CD4-positive, alpha-beta T cell treated with Interleukin-17A for 1 hour (primary cell): ENCODE measurements at regions not wholly inside any gene's neighbourhood (a gene's known extent, or its start where the extent isn't known, plus 50 kb on each side); places are given as distances from the start of the nearest gene placed in this dataset.

Experiments
- DNase-seq: peaks from one replicate; pipeline ENCODE4 v3.0.0-alpha.2; 2020

DNA sequence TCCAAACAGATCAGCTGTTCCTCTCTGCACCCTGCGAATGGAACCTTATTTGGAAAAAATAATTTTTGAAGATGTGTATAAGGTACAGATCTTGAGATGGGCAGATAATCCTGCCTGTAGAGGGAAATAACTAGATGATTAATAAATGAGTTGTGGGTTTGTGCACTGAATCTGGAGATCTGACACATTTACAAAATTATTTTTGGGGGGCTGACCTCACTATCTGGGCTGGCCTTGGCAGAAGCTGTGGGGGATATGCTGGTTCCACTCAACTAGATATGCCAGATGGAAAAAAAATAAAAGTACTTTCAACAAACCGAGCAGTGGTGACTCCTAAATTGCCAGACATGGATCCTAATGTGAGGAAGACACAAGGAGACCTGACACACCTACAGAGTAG is 552.2 kb upstream of the AMELY start:
- DNase-seq: no peak

DNA sequence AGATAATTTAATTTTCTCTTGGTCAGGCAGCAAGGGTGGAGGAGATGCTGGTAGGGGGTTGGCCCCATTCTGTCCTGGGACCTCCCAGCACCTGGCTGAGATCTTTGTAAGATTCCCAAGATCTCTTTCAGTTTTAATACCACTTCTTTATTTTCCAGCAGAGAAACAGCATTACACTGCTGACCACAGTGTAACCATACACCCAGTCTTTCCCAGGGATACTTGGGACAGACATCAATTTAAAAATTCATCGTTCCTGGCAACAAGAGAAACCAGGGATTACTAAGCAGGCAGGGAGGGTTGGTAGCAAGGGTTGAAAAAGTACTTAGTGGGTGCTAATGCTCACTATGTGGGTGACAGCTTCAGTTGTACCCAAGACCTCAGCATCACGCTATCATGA is 551.6 kb upstream of the AMELY start:
- DNase-seq: no peak

DNA sequence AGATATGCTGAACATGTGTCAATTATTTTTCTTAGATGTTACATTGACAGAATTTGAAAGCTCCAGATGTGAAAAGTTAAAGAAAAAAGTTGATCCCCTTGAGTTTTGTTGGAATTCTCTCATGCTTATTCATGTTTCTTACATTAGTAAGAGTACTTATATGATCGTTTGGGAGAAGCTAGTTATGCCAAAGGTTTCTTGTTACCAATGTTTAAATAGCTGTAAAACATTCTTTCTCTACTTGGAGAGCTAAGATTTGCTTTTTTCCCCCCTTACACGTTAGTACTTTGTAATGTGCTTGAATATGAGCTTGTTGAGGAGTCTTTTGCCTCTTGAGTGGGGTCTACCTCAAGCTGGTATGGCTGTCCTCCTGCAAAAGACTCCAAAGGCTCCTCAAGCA is 551.1 kb upstream of the AMELY start:
- DNase-seq: no peak

DNA sequence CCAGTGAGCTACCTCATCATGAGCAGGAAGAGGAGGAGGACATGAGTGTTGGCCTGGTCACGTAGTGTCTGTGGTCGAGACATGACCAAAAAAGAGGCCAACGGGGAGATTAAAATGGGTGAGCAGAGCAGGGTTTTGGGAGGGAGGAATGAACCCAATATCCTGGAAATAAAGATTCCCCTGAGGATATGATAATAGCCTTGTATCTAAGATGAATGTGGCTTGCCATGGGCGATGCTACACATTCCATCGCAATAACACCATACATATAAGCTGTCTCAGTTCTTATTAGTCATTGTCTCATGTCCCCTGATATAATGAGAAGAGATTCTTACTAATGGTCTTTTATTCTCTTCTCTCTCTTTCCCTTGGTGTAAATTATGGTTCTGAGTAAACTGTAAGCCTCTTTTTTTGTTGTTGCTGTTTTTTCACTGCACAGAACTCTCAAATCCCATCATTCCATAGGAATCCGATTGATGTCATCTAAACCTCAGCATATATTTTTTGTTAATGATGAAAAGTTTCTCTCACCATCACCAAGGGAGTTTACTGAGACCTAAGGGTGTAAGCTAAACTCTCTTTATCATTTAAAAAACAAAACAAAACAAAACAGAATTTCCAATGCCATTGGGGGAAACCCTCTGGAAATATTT is 550.4 kb upstream of the AMELY start:
- no peak for DNase-seq

DNA sequence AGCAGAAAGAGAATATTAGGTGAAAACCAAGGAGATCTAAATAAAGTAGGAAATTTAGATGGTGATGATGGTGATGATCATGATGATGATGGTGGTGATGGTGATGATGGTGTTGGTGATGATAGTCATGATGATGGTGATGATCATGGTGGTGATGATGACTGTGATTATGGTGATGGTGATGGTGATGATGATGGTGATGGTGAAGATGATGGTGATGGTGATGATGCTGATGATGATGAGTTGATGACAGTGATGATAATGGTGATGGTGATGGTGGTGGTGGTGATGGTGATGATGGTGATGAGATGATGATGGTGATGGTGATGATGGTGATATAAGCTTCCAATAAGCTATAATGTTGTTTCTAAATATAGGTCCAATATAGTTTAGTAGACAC is 548.2 kb upstream of the AMELY start:
- no peak for DNase-seq

DNA sequence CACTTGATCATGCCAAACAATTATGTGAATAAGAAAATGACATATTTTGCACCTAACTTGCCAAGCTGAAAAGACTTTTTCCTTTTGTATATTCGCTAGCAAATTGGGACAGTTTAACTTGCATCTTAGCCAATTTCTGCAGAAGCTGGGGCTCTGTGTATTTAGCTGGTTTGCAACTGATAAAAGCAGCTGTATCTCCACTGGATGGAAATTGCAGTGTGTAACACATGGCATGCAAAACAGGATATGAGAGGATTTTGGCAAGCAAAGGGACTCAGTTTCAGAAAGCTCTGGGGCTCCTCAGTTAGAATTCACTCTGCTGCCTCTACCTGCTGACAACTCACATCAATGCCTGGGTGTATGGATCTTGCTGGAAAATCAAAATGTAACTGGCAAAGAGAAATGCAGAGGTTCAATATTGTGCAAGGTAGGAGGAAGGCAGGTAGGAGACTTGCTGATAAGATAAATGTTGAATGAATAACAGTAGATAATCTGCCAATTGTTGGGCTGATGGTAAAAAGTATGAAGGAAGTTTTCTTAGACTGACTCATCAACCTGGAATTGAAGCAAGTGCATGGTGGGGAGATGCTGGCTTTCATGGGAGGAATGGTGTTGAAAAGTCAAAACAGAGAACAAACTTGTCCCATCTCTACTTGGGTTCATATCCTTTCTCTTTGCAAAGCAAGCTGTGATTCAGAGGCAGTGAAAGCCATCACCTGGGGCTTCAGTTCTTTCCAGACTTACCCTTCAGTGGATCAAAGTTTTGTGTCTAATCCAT is 546.9 kb upstream of the AMELY start:
- no peak for DNase-seq

DNA sequence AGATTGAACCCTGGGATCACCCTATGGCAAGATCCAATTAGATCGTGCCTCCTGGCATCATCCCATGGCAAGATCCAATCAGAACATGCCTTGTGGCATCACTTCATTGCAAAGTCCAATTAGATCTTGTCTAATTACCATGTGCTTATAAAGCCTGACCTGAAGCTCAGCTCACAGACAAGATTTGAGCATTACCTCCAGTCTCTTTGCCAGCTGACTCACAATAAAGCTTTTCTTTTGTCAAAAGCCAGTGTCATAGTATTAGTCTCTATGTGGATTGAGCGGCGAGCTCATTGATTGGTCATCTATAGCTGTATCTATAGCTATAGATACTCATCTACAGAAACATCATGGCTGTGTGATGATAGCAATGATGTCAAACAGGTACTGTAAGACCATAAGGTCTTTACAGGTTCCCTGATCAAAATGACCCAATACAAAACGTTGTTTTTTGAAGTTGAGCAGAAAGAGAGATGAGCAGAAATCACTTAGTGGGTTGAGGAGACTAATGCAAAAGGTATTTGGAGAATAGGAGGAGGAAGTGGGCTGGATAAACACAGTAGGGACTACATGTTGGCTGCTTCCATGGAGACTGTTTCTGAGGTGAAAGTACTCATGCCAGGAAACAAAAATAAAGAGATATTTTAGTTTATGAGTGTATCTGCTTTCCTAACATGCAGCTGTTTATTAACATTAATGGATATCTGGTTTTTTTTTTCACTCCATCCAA is 545.9 kb upstream of the AMELY start:
- DNase-seq: no peak

DNA sequence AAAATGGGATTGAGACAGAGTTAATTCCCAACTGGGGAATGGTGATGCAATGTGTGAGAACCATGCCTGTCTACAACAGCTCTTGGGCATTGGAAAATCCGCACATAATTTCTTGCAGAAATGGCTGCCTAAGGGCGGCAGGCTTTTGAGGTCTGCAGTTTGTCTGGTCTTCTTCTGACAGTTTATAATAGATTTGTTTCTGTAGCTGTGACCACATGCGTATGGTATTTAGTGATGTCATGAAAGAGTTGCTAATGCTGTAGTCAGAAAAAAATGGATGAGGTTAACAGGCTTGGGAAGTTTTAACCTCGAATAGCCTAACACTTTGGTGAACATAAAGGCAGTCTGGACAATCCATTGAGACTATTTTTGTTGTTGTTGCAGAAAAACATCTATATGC is 544.1 kb upstream of the AMELY start:
- DNase-seq: no peak

DNA sequence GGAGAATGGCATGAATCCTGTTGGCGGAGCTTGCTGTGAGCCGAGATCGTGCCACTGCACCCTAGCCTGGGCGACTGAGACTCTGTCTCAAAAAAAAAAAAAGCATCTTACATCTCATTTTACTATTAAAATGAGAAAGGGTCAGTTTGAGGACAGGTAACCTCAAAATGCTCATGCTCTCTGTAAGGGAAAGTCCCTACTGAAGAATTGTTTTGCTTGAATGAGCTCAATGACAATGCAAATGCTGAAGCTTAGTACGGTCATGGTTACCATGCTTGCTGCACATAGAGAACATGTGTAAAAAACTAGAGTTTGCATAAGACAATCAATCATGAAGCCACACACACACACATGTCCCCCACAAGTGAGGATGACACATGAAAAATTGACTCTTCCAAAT is 541.8 kb upstream of the AMELY start:
- DNase-seq: no peak

DNA sequence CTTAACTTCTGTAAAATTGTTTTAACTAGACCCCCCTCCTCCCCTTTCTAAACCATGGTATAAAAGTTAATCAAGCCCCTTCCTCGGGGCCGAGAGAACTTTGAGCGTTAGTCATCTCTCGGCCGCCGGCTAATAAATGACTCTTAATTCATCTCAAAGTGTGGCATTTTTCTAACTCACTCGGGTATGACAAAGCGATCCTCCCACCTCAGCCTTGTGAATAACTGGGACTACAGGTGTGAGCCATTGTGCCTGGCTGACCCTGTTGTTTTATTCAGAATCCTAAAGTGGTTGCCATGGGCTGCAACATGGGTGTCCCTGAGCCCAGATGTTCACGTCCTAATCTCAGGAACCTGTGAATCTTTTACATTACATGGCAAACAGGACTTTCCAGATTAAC is 540.7 kb upstream of the AMELY start:
- DNase-seq: no peak

DNA sequence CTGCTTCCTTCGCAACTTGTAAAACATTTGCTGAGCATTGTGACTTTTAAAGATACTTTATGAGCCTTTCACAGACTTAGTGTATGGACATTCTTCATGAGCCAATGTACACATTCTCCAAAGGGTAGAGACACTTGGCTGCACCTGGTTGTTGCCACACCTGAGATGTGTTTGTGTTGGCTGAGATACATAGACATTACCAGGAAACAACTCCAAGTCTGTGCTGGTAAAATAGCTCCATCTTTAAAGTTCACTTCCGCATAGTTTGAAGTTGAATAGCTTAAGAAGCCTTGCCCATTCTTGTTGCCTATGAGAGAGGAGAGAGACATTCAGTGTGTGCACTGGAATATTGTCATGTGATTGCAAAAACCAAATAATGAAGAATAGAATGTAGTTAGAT is 538.3 kb upstream of the AMELY start:
- no peak for DNase-seq

DNA sequence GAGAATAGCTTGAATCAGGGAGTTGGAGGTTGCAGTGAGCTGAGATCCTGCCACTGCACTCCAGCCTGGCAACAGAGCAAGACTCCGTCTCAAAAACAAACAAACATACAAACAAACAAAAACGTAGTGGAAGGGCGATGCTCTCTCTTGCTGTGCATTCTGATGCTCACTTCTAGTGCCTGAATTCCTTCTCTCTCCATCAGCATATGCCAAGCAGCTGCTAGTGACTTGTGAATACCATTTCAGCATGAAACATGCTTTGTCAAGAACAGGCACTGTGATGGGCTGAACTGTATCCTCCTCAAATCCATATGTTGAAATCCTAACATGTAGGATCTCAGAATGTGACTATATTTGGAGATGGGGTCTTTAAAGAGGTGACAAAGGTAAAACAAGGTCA is 537.1 kb upstream of the AMELY start:
- DNase-seq: no peak

DNA sequence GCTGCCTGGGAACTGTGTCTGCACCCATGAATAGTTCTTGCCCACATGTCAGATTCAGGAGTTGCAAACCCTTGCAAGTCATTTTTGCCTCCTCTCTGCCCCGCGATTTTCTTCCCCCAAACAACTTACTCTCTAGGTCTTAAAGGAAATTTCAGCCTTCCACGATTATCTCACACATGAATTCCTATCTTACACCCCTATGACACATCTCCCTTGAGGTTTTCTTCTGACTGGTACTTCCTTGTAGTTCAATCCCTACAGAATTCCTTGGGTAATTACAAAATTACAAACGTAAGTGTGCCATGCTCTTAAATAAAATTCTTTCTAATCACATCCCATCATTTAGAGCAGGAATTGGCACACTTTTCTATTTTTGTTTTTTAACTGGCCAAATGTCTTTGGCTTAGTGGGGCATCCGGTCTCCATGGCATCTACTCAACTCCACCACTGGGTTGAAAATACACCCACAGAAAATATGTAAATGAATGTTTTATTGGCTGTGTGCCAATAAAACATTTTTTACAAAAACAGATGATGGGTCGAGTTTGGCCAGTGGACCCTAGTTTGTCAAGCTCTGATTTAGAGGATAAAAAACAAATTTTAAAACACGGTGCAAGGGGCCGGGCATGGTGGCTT is 536.4 kb upstream of the AMELY start:
- DNase-seq: no peak

DNA sequence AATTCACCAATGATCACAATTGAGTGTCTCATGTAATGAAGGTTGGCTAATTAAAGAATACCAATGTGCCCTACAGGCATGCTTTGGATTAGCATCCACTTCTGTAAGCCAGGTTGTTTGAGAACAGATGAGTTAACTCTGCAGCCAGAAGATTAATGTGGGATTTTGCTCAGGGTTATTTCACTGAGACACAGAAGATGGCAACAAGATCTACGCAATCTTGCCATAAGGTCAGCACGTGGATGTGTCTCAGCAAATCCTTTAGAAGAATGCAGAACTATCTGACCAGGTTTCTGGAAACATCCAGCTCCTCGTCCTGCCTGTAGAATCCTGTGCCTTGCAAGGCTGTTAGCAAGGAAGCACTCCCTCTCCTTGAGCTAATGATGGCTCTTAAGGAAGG is 532.6 kb upstream of the AMELY start:
- no peak for DNase-seq

DNA sequence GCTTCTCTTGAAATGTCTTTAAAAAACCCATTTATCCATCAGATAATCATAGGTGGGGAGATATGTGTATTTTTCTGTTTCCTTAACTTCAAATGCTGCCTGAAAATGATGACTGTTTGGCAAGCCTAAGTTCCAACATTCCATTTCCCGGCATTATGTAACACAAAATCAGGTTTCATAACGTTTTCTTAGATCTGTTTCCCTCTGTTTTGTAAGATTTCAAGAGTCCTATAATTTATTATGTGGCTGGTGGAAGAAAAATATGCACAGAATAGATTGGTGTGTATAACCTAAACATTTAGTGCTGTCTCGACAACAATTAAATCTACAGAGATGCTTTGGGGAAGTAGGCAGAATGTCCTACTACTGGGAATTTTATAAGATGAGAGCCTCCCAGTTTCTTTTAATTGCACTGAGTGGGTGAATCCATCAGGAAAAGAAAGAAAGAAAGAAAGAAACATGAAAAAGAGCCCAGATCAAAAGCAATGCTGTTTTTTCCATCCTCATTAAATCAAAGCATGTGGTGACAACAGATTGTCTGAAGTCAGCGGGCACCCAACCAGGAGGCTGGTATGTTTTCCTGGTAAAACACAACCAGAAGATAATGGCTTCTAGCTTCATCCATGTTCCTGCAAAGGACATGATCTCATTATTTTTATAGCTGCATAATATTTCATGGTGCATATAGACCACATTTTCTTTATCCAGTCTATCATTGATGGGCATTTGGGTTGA is 529.4 kb upstream of the AMELY start:
- DNase-seq: no peak

DNA sequence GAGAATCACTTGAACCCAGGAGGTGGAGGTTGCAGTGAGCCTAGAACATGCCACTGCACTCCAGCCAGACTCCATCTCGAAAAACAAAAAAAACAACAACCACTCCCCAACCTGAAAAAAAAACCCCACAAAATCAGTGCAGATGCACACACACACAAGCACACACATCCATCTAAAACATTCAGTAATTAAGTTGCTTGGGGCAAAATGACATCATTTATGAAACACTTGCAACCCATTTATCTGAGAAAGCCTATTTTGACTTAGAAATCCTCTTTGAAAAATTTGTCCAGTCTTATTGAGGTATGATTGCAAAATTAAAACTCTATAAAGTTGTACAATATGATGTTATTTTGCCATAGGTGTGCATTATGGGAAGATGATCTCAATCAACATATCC is 525.5 kb upstream of the AMELY start:
- no peak for DNase-seq

DNA sequence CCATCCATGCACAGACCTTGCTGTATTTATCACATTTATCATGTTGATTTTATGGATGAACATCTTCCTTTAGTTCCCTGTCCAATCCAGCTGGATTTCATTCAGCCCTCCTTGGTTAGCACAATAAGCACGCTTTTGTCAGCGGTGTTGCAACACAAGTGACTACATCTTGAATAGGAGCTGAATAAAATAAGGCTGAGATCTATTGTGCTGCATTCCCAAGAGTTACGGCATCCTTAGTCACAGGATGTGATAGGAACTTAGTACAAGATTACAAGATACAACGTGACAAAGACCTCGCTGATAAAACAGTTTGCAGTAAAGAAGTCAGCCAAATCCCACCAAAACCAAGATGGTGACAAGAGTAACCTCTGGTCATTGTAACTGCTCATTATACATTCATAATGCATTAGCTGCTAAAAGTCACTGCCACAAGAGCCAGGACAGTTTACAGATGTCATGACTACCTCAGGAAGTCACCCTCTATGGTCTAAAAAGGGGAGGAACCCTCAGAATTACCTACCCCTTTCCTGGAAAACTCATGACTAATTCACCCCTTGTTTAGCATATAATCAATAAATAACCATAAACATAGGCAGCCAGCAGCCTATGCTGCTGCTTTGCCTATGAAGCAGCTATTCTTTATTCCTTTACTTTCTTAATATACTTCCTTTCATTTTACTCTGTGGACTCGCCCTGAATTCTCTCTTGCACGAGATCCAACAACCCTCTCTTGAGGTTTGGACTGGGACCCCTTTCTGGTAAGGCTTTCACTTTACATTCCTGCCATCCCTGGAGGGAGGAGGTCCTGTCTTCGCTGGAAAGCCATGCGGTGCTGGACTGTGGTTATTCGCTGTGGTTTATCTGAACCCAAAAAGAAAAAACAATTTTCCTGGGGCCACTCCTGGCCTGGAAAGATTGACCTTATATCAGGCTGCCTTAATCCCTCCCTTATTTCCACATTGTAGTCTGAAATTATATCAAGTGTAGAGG is 522.6 kb upstream of the AMELY start:
- DNase-seq: no peak

DNA sequence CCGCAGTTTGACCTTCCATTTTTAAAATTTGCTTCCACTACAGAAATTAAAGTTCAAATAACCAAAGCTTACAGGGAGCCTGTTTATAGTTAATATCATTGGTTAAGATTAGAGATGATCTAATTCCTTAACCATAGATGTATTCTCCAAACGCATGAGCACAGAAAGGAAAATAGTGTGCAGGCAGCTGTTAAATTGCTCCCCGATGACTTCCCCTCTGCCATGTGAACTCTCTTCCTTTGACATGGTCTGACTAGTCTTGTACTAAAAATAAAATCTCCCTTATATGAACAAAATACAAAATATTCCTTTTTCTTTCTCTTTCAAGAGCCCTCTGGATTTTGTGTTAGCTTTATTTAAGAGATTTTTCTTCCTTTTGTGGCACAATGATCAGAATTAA is 507.6 kb upstream of the AMELY start:
- DNase-seq: no peak

DNA sequence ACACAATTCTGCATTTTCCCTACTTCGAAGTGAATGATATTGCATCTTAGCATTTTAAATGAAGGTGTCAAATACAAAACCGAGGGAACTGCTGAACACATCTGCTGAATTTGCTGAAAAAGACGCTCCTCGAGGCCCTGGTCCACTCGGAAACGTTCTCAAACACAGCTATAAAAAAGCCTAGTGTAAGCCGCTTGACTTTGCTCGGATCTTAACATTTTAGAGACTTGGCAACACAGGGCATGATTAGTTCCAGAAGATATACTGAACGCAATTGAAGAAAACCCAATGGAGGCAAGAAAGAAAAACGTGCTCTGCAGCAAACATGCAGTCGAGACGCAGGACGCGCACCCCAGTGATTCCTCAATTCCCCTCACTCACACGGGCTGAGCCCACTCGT is 506.4 kb upstream of the AMELY start:
- DNase-seq: no peak

DNA sequence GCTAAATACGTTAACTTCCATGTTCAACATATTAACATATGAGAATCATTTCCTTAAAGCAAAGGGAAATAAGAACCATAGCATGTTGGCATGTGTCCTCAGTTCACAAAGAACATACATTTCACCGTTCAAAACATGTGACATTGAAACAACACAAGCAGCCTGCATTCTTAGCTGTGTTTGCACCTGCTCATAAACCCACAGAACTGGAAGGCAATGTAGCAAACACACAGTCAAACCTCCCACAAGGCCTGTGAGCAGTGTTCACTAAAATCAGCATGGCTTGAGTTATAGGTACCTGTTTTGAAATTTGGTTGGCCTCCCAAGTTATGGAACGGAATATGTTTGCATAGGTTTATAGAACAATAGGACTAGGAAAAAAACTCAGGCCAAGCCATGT is 504.9 kb upstream of the AMELY start:
- DNase-seq: no peak

DNA sequence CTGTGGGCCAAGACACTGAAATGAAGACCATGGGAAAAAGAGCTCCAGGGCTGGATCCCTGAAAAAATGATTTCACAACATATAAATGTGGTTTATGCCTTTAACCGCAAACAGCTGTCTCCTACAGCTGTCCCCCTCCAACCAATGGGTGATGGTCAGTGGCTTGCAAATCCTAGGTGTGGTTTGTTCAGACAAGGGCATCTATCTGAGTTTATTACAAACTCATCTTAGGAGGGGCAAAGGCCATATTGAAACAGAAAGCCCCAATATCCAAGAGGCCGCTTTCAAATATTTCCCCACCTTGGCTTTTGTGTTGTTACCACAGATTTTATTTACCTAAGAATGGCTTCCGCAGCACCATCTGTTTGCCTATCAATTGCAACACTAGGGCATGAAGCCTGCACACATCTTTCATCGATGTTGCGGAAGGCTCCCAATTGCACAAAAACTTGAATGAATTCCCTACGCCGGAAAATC is 503.6 kb upstream of the AMELY start:
- DNase-seq: no peak

DNA sequence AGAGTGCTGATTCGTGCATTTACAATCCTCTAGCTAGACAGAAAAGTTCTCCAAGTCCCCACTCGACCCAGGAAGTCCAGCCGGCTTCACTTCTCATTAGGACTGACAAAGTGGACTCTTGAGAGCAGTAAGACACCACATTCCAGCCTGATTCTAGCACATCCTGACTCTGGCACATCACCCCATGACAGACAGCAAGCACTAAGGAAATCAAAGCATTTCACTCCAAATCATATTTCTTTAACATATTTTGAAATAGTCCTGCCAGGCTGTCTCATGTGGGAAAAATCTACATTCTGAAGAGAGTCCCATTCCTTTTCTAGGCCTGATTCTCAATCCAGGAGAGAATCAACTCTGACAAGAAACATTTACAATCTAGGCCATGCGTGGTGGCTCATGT is 478.5 kb upstream of the AMELY start:
- no peak for DNase-seq
